Tibial nerve (tissue), 4 donors: ENCODE measurements at regions not wholly inside any gene's neighbourhood (a gene's known extent, or its start where the extent isn't known, plus 50 kb on each side); places are given as distances from the start of the nearest gene placed in this dataset.

ENCODE experiments used
- DNase-seq, 2 donors: peaks; one replicate each; pipeline ENCODE4 v3.0.0-alpha.2; 2019; ENCODE audit warnings: low spot score in 2 of 2
- H3K27ac ChIP-seq, 4 donors: fragments of 200-600 bp; sonication (generic) in 3 of 4; one replicate each; pipeline ENCODE4 v1.5.1; 2017 to 2019; ENCODE audit warnings: mild to moderate bottlenecking in 1 of 4
- H3K27me3 ChIP-seq, 2 donors: fragments of 200-600 bp; sonication (generic) in 1 of 2; one replicate each; pipeline versions ENCODE4 v1.5.1 to v1.6.0; 2017 to 2019
- H3K36me3 ChIP-seq, 3 donors: fragments of 200-600 bp; sonication (generic); one replicate each; pipeline ENCODE4 v1.5.1; 2018 to 2019
- H3K4me1 ChIP-seq, 4 donors: fragments of 200-600 bp; sonication (generic) in 3 of 4; one replicate each; pipeline ENCODE4 v1.5.1; 2017 to 2019
- H3K4me3 ChIP-seq, 4 donors: fragments of 200-600 bp; sonication (generic) in 3 of 4; one replicate each; pipeline ENCODE4 v1.5.1; 2017 to 2019; ENCODE audit warnings: mild to moderate bottlenecking in 1 of 4, moderate library complexity in 1 of 4
- H3K9me3 ChIP-seq, 4 donors: fragments of 200-600 bp; sonication (generic) in 3 of 4; one replicate each; pipeline ENCODE4 v1.5.1; 2017 to 2019
- EP300 ChIP-seq, 2 donors: sonication (generic); formaldehyde crosslinking; IDR thresholded peaks; one replicate each; pipeline ENCODE4 v1.6.1; 2017; ENCODE audit warnings: antibody characterized with exemption in 2 of 2, mild to moderate bottlenecking in 1 of 2
- POLR2A ChIP-seq, 2 donors: fragments of 450-650 bp; IDR thresholded peaks; one replicate each; pipeline ENCODE4 v1.6.1; 2017; ENCODE audit warnings: antibody characterized with exemption in 2 of 2, mild to moderate bottlenecking in 2 of 2, moderate library complexity in 2 of 2
- WGBS, 2 donors: methylation state at CpG; one replicate each; pipeline ENCODE4 v1.1.5; 2018; 5-methylcytosine and 5-hydroxymethylcytosine counted together
- TF ChIP-seq, protein P1 (sequence below), 5 experiments: fragments of 200-600 bp in 3 of 5; fragments of 450-650 bp in 2 of 5; sonication (generic) in 3 of 5; IDR thresholded peaks; one replicate each; pipeline ENCODE4 v1.5.1; 2016 to 2019; ENCODE audit warnings: antibody characterized with exemption in 5 of 5, mild to moderate bottlenecking in 3 of 5, moderate library complexity in 2 of 5

DNA sequence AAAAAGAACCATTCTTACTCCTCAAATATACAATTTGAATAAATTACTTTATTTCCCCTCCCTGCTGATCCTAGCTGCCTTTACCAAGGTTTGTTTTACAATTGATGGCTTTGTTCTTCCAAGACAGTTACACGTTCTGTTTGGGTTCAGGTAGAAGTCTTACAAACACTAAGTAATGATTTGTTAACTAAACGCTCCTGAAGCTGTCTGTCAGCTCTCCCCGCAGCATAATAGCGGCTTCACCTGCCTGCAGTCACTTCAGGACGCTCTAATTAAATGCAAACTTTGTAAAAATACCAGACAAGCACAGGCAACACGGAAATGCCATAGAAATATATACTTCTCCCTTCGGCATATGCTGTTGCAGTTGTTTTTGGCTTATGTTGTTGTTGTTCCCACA is 176.4 kb upstream of the MDFIC2 start:
- H3K4me1 ChIP-seq: no peaks in the 10 kb centered on the region
- H3K36me3 ChIP-seq: no peaks in the 10 kb centered on the region
- TF ChIP-seq POLR2A (IDR thresholded peaks at IDR 0.05): no peak
- TF ChIP-seq EP300 (IDR thresholded peaks at IDR 0.05): no peak
- TF ChIP-seq, protein P1, sequence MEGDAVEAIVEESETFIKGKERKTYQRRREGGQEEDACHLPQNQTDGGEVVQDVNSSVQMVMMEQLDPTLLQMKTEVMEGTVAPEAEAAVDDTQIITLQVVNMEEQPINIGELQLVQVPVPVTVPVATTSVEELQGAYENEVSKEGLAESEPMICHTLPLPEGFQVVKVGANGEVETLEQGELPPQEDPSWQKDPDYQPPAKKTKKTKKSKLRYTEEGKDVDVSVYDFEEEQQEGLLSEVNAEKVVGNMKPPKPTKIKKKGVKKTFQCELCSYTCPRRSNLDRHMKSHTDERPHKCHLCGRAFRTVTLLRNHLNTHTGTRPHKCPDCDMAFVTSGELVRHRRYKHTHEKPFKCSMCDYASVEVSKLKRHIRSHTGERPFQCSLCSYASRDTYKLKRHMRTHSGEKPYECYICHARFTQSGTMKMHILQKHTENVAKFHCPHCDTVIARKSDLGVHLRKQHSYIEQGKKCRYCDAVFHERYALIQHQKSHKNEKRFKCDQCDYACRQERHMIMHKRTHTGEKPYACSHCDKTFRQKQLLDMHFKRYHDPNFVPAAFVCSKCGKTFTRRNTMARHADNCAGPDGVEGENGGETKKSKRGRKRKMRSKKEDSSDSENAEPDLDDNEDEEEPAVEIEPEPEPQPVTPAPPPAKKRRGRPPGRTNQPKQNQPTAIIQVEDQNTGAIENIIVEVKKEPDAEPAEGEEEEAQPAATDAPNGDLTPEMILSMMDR (IDR thresholded peaks at IDR 0.05): no peak
- no peak overlapping the region for H3K27ac ChIP-seq
- H3K4me3 ChIP-seq: no peak overlapping the region
- DNase-seq: no peak
- H3K27me3 ChIP-seq: no peaks in the 10 kb centered on the region
- WGBS, 2 donors: 42 to 54% methylated on average over 7 of the region's 7 CpGs
- H3K9me3 ChIP-seq: no peaks in the 10 kb centered on the region

- no peak overlapping the region for H3K4me3 ChIP-seq
- H3K27me3 ChIP-seq: no peaks in the 10 kb centered on the region
- no peak for DNase-seq
- H3K9me3 ChIP-seq: no peaks in the 10 kb centered on the region
- WGBS, 2 donors: 61 to 67% methylated on average over 5 of the region's 5 CpGs
- no peaks in the 10 kb centered on the region for H3K4me1 ChIP-seq
- no peak for TF ChIP-seq POLR2A (IDR thresholded peaks at IDR 0.05)
- TF ChIP-seq, protein P1 (IDR thresholded peaks at IDR 0.05): no peak
- no peak for TF ChIP-seq EP300 (IDR thresholded peaks at IDR 0.05)
- H3K36me3 ChIP-seq: no peaks in the 10 kb centered on the region
- H3K27ac ChIP-seq: no peak overlapping the region
Observed at GRCh38 chr3:70488131-70488530, 175.7 kb upstream of the MDFIC2 start.

GRCh38 chr3:70486414-70487017 is 174.1 kb upstream of the MDFIC2 start:
- Histone ChIP-seq H3K27ac (no peak overlapping the region), H3K36me3 (no peaks in the 10 kb centered on the region), H3K4me1 (no peaks in the 10 kb centered on the region), H3K9me3 (no peaks in the 10 kb centered on the region), H3K4me3 (no peak overlapping the region), H3K27me3 (no peaks in the 10 kb centered on the region)
- no peak for DNase-seq
- WGBS, 2 donors: 84 to 87% methylated on average over 2 of the region's 2 CpGs
- no peak for TF ChIP-seq POLR2A (IDR thresholded peaks at IDR 0.05)
- TF ChIP-seq, protein P1 (IDR thresholded peaks at IDR 0.05): no peak
- no peak for TF ChIP-seq EP300 (IDR thresholded peaks at IDR 0.05)

DNA sequence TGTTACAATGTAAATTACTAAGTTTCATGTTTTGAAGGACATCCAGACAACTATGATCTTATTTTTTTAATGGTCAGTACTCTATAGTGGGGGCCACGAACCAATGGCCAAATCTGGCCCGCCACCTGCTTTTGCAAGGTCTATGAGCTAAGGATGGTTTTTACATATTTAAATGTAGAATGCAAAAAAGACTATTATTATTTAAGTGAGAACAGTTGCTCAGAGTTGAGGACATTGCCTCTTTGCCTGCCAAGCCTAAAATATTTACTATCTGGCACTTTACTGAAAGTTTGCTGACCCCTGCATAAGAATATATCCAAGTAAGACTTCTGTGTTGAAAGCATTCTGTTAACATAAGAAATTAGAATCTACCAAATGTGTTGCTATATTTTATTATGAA is 163.7 kb upstream of the MDFIC2 start:
- Histone ChIP-seq H3K36me3 (no peaks in the 10 kb centered on the region), H3K27ac (no peak overlapping the region), H3K9me3 (peaks cover 0 to 14% (median 0%) of the 10 kb centered on the region in 4 donors), H3K4me1 (peaks cover 0 to 4% (median 0%) of the 10 kb centered on the region in 4 donors), H3K27me3 (no peaks in the 10 kb centered on the region), H3K4me3 (no peak overlapping the region)
- DNase-seq: no peak
- 78 to 82% methylated on average over 2 of the region's 2 CpGs for WGBS, 2 donors
- TF ChIP-seq, protein P1 (IDR thresholded peaks at IDR 0.05): no peak
- no peak for TF ChIP-seq POLR2A (IDR thresholded peaks at IDR 0.05)
- no peak for TF ChIP-seq EP300 (IDR thresholded peaks at IDR 0.05)

DNA sequence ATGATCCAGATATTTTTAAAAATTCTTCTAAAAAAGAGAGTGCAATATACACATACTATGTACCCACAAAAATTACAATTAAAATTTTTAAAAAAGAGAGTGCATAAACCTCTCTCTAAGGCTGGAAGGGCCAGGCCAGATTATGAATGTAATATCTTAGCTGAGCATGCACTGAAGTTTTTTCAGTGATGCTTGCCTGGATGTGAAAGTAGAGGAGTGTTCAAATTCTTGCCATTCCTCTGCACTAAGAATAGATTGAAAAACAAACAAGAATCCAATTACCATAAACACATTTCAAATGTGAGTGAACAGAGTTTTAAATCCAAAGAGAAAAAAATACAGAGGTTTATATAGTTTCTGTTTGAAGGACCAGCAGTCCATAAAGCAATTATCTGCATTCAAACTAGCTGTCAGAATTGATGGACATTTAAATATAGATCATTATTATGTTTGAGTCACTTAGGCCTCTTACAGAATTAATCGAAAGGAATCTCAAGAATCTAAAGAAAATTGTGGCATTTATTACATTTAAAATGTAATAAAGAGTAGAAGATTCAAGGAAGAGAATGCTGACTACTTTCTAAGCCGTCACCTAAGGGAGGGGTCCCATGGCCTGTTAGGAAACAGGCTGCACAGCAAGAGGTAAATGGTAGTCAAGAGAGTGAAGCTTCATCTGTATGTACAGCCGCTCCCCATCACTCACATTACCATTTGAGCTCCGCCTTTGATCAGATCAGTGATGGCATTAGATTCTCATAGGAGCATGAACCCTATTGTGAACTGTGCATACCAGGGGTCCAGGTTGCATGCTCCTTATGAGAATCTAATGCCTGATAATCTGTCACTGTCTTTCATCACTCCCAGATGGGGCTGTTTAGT is 159.3 kb upstream of the MDFIC2 start:
- H3K4me1 ChIP-seq: peaks cover 0 to 4% (median 0%) of the 10 kb centered on the region in 4 donors
- no peaks in the 10 kb centered on the region for H3K27me3 ChIP-seq
- H3K4me3 ChIP-seq: no peak overlapping the region
- no peak overlapping the region for H3K27ac ChIP-seq
- 81 to 86% methylated on average over 4 of the region's 4 CpGs for WGBS, 2 donors
- no peak for DNase-seq
- TF ChIP-seq EP300 (IDR thresholded peaks at IDR 0.05) (no peak), POLR2A (IDR thresholded peaks at IDR 0.05) (no peak)
- TF ChIP-seq, protein P1 (IDR thresholded peaks at IDR 0.05): no peak
- peaks cover 0 to 9% (median 0%) of the 10 kb centered on the region in 4 donors for H3K9me3 ChIP-seq
- no peaks in the 10 kb centered on the region for H3K36me3 ChIP-seq
